ENCODE measurements at regions not wholly inside any gene's neighbourhood (a gene's known extent, or its start where the extent isn't known, plus 50 kb on each side); places are given as distances from the start of the nearest gene placed in this dataset.

DNA sequence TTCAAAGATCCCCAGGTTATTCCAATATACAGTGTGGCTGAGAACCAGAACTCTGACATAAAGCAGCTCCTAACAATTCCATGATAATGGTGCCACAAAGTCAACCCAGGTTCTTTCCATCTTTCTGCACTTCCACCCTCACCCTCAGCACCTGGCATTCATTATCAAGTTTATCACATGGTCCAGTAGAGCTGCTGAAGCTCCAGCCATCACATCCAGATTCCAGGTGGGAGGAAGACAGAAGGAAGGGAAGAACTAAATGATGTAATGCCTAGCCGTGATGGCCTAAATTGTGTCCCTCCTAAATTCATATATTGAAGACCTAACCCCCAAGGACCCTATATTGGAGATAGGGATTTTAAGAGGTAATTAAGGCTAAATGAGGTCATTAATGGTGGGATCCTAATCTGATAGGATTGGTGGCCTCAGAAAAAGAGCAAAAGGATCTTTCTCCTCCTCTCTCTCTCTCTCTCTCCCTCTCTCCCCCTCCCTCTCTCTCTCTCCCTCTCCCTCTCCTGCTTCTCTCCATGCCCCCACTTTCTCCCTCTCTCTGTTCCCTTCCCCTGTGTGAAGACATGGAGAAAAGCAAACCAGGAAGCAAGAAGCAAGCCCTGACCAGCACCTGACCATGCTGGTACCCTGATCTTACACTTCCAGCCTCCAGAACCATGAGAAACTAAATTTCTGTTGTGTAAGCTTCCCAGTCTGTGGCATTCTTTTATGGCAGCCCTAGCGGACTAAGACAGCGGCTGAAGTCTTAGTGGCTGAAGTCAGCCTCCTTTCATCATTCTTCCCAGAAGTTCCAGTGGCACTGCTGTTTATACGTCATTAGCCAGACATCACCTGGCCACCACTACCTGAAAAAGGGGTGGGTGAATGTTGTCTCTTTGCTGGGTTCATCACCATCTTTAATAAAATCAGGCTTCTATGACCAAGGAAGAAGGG lies 369.7 kb upstream of the PROK2 start:
- H3K9ac ChIP-seq (ENCODE audit: low read depth, low read length): no peak overlapping the region
- intact Hi-C loops (cut with micrococcal nuclease): loop anchor here (10.0 kb wide), 2 partner anchors 290 to 660 kb away; partner anchors contain the start of gene RYBP
- no TSS peak for BruUV-seq (replicated peaks)
- TF ChIP-seq CEBPB (IDR thresholded peaks at IDR 0.05; ENCODE audit: low read depth, low read length): no peak
- TF ChIP-seq SMC3 (IDR thresholded peaks at IDR 0.05; ENCODE audit: low read depth, low read length): no peak
- TF ChIP-seq, protein P1, sequence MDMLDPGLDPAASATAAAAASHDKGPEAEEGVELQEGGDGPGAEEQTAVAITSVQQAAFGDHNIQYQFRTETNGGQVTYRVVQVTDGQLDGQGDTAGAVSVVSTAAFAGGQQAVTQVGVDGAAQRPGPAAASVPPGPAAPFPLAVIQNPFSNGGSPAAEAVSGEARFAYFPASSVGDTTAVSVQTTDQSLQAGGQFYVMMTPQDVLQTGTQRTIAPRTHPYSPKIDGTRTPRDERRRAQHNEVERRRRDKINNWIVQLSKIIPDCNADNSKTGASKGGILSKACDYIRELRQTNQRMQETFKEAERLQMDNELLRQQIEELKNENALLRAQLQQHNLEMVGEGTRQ (IDR thresholded peaks at IDR 0.05; ENCODE audit: low read depth, low read length): no peak
- TF ChIP-seq, protein P2, sequence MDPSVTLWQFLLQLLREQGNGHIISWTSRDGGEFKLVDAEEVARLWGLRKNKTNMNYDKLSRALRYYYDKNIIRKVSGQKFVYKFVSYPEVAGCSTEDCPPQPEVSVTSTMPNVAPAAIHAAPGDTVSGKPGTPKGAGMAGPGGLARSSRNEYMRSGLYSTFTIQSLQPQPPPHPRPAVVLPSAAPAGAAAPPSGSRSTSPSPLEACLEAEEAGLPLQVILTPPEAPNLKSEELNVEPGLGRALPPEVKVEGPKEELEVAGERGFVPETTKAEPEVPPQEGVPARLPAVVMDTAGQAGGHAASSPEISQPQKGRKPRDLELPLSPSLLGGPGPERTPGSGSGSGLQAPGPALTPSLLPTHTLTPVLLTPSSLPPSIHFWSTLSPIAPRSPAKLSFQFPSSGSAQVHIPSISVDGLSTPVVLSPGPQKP (IDR thresholded peaks at IDR 0.05; ENCODE audit: borderline replicate concordance, low read depth, low read length): no peak
- no peak for TF ChIP-seq MAZ (IDR thresholded peaks at IDR 0.05; ENCODE audit: borderline replicate concordance, low read depth, low read length)
- TF ChIP-seq BHLHE40 (IDR thresholded peaks at IDR 0.05; ENCODE audit: low read depth, low read length): no peak
- TF ChIP-seq NFE2L2 (IDR thresholded peaks at IDR 0.05; ENCODE audit: low read depth, low read length): no peak
- TF ChIP-seq RFX5 (IDR thresholded peaks at IDR 0.05; ENCODE audit: low read depth, low read length): no peak
- TF ChIP-seq POLR2A (IDR thresholded peaks at IDR 0.05; ENCODE audit: low read depth, low read length): no peak
- TF ChIP-seq RCOR1 (IDR thresholded peaks at IDR 0.05; ENCODE audit: insufficient replicate concordance, low read length): no peak
- TF ChIP-seq FOS (IDR thresholded peaks at IDR 0.05; ENCODE audit: low read depth, low read length): no peak
- TF ChIP-seq, protein P3, sequence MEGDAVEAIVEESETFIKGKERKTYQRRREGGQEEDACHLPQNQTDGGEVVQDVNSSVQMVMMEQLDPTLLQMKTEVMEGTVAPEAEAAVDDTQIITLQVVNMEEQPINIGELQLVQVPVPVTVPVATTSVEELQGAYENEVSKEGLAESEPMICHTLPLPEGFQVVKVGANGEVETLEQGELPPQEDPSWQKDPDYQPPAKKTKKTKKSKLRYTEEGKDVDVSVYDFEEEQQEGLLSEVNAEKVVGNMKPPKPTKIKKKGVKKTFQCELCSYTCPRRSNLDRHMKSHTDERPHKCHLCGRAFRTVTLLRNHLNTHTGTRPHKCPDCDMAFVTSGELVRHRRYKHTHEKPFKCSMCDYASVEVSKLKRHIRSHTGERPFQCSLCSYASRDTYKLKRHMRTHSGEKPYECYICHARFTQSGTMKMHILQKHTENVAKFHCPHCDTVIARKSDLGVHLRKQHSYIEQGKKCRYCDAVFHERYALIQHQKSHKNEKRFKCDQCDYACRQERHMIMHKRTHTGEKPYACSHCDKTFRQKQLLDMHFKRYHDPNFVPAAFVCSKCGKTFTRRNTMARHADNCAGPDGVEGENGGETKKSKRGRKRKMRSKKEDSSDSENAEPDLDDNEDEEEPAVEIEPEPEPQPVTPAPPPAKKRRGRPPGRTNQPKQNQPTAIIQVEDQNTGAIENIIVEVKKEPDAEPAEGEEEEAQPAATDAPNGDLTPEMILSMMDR (conservative IDR thresholded peaks at IDR 0.05; ENCODE audit: low read depth, low read length): no peak
- no peak for TF ChIP-seq MXI1 (IDR thresholded peaks at IDR 0.05; ENCODE audit: borderline replicate concordance, low read depth, low read length)

More for the DNA sequence above, 369.7 kb upstream of the PROK2 start:
- H3K23ac ChIP-seq (ENCODE audit: low read depth, low read length): no peak overlapping the region
- in situ Hi-C loops (cut with MboI; ENCODE audit: low sequenced_read_pairs): no loop called here
- no peaks in the 10 kb centered on the region; the same call in 1 of the 2 replicates for H3K9me1 ChIP-seq (ENCODE audit: insufficient read depth, low read length)
- H2BK20ac ChIP-seq (ENCODE audit: low read depth, low read length): peak overlapping the region; percentile 29; the same call in 1 of the 2 replicates
- no peak overlapping the region for H2AFZ ChIP-seq (replicated peaks; ENCODE audit: low read length, poor library complexity)
- peak overlapping the region; percentile 12; the same call in 1 of the 2 replicates for H2BK120ac ChIP-seq (ENCODE audit: low read depth, low read length)
- no peak overlapping the region for H2BK15ac ChIP-seq (ENCODE audit: low read depth, low read length)
- no peak overlapping the region for H3K14ac ChIP-seq (replicated peaks; ENCODE audit: low read depth, low read length)
- no peaks in the 10 kb centered on the region for H4K20me1 ChIP-seq (ENCODE audit: insufficient read depth, low read length)
- ChIA-PET CTCF (interaction anchor here (0.7 kb wide), 1 partner anchor 667 kb away, joined by 5 read pairs; no protein-coding TSS in a partner anchor), POLR2A (ENCODE audit: unreplicated experiment) (no interaction called here)
- no peak overlapping the region for H2AK9ac ChIP-seq (replicated peaks; ENCODE audit: low read depth, low read length, poor library complexity)
- no peak overlapping the region for H4K91ac ChIP-seq (ENCODE audit: insufficient read depth, low read depth, low read length)
- no peak overlapping the region for H4K5ac ChIP-seq (ENCODE audit: low read depth, low read length)
- DNase-seq: peak; percentile 11
- no peak overlapping the region for H3K18ac ChIP-seq (ENCODE audit: low read depth, low read length)
- H3K4me3 ChIP-seq (ENCODE audit: insufficient read depth, low read depth, low read length): no peak overlapping the region
- ATAC-seq (ENCODE audit: low read depth): no peak
- no CpG with 5 or more reads among the region's 4 CpGs for WGBS, 2 experiments (ENCODE audit: extremely low coverage in 2 of 2, insufficient read length in 1 of 2)
- H3K4ac ChIP-seq (ENCODE audit: low read depth, low read length): no peak overlapping the region
- H3K4me1 ChIP-seq (ENCODE audit: control insufficient read depth, insufficient read depth, low read length): peaks cover 1% of the 10 kb centered on the region; the same call in 1 of the 2 replicates
- H2AK5ac ChIP-seq (ENCODE audit: low read depth, low read length): no peak overlapping the region; the same call in 1 of the 2 replicates
- H3K9me3 ChIP-seq (ENCODE audit: control insufficient read depth, insufficient read depth, low read length): peaks cover 2% of the 10 kb centered on the region; the same call in 1 of the 2 replicates
- H3K27me3 ChIP-seq (ENCODE audit: control insufficient read depth, insufficient read depth, low read length): no peaks in the 10 kb centered on the region; the same call in 1 of the 2 replicates
- H2BK5ac ChIP-seq (ENCODE audit: low read depth, low read length, poor library complexity, severe bottlenecking): no peak overlapping the region
- no peak overlapping the region; the same call in 1 of the 2 replicates for H3K56ac ChIP-seq (ENCODE audit: extremely low read depth, insufficient read depth, low read length)
- H3K27ac ChIP-seq (ENCODE audit: insufficient read depth, low read length): no peak overlapping the region; the same call in 1 of the 2 replicates
- no peaks in the 10 kb centered on the region for H3K79me1 ChIP-seq (ENCODE audit: low read depth in 1 of 2, low read length in 2 of 2)
- H3K4me2 ChIP-seq (ENCODE audit: low read depth, low read length): no peak overlapping the region
- H3K36me3 ChIP-seq (ENCODE audit: control insufficient read depth, insufficient read depth, low read length): no peaks in the 10 kb centered on the region
- dilution Hi-C loops (cut with HindIII; ENCODE audit: low sequenced_read_pairs, unreplicated experiment): no loop called here
- H4K8ac ChIP-seq (ENCODE audit: low read depth in 2 of 2, low read length in 2 of 2): 0 out of 4 replicates have a peak overlapping the region, but pooled peaks of 1 of the 2 experiments have one; percentile 16

Data from IMR-90 (cell line).